ENCODE measurements at regions not wholly inside any gene's neighbourhood (a gene's known extent, or its start where the extent isn't known, plus 50 kb on each side); places are given as distances from the start of the nearest gene placed in this dataset.

DNA sequence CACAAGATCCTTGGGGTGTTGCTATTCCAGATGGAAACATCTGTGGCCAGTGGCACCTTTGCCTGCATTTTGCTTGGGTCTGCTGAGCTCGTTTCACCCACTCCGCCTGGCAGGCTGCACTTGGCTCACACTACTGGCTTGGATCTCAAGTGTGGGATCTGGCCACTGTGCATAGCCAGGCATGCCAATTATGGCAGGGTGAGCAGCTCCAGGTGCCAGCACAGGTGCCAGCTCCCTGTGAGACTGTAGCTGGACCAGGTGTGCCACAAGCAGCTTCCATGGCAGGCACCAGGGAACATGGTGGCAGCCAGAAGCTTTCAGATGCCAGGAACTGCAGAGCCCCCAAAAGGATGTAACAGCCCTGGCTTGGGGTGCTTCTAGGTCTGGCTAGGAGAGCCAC lies 463.8 kb upstream of the PABPC4L start (continued):
- no peak for TF ChIP-seq CREB1 (CRISPR knock-in tag; IDR thresholded peaks at IDR 0.05; ENCODE audit: low read depth)
- TF ChIP-seq STAT1 (IDR thresholded peaks at IDR 0.05; ENCODE audit: unreplicated experiment) = no peak
- no peak for TF ChIP-seq NANOG (IDR thresholded peaks at IDR 0.05; ENCODE audit: borderline replicate concordance)

- H3K27ac Mint-ChIP-seq = no peak overlapping the region
- Histone ChIP-seq H2AFZ (no peak overlapping the region), H3K36me3 (ENCODE audit: insufficient read depth) (peaks cover 12% of the 10 kb centered on the region; the same call in 1 of the 2 replicates), H3K4me1 (ENCODE audit: insufficient read depth) (no peaks in the 10 kb centered on the region), H3K27ac (ENCODE audit: low read depth) (no peak overlapping the region), H3F3A (replicated peaks; ENCODE audit: low read depth) (no peaks in the 10 kb centered on the region), H3K79me2 (replicated peaks; ENCODE audit: insufficient read depth) (no peaks in the 10 kb centered on the region), H3K27me3 (ENCODE audit: insufficient read depth) (no peaks in the 10 kb centered on the region), H4K20me1 (replicated peaks; ENCODE audit: insufficient read depth) (no peaks in the 10 kb centered on the region), H3K9me2 (ENCODE audit: insufficient read depth) (peaks cover 5% of the 10 kb centered on the region; the same call in 1 of the 2 replicates), H3K4me2 (no peak overlapping the region), H3K4me3 (no peak overlapping the region)
- no peak overlapping the region for H3K4me3 Mint-ChIP-seq
- ATAC-seq (no peak), DNase-seq (ENCODE audit: low spot score) (no peak)
- peaks cover 12% of the 10 kb centered on the region for H3K9me3 Mint-ChIP-seq
- H3K36me3 Mint-ChIP-seq (ENCODE audit: low read depth) = peaks cover 8% of the 10 kb centered on the region; the same call in 2 of the 3 replicates
- no peaks in the 10 kb centered on the region for H3K4me1 Mint-ChIP-seq
- peaks cover 1% of the 10 kb centered on the region for H3K27me3 Mint-ChIP-seq (ENCODE audit: insufficient read depth, low read depth, poor library complexity)
- no peak for TF ChIP-seq REST (IDR thresholded peaks at IDR 0.05; ENCODE audit: unreplicated experiment)
- no peak for TF ChIP-seq ZNF462 (CRISPR knock-in tag; IDR thresholded peaks at IDR 0.05)
- TF ChIP-seq STAT1 (IDR thresholded peaks at IDR 0.05; ENCODE audit: unreplicated experiment) = no peak
- TF ChIP-seq, protein P1, sequence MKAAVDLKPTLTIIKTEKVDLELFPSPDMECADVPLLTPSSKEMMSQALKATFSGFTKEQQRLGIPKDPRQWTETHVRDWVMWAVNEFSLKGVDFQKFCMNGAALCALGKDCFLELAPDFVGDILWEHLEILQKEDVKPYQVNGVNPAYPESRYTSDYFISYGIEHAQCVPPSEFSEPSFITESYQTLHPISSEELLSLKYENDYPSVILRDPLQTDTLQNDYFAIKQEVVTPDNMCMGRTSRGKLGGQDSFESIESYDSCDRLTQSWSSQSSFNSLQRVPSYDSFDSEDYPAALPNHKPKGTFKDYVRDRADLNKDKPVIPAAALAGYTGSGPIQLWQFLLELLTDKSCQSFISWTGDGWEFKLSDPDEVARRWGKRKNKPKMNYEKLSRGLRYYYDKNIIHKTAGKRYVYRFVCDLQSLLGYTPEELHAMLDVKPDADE (IDR thresholded peaks at IDR 0.05) = no peak
- TF ChIP-seq, protein P2, sequence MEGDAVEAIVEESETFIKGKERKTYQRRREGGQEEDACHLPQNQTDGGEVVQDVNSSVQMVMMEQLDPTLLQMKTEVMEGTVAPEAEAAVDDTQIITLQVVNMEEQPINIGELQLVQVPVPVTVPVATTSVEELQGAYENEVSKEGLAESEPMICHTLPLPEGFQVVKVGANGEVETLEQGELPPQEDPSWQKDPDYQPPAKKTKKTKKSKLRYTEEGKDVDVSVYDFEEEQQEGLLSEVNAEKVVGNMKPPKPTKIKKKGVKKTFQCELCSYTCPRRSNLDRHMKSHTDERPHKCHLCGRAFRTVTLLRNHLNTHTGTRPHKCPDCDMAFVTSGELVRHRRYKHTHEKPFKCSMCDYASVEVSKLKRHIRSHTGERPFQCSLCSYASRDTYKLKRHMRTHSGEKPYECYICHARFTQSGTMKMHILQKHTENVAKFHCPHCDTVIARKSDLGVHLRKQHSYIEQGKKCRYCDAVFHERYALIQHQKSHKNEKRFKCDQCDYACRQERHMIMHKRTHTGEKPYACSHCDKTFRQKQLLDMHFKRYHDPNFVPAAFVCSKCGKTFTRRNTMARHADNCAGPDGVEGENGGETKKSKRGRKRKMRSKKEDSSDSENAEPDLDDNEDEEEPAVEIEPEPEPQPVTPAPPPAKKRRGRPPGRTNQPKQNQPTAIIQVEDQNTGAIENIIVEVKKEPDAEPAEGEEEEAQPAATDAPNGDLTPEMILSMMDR (conservative IDR thresholded peaks at IDR 0.05; ENCODE audit: low read depth in 2 of 2) = no peak
- TF ChIP-seq NANOG (IDR thresholded peaks at IDR 0.05; ENCODE audit: borderline replicate concordance) = no peak
Measured at GRCh38 chr4:134663742-134664141, 462.2 kb upstream of the PABPC4L start.
